Loucy (cell line): ENCODE measurements at regions not wholly inside any gene's neighbourhood (a gene's known extent, or its start where the extent isn't known, plus 50 kb on each side); places are given as distances from the start of the nearest gene placed in this dataset.

Experiments
- H2AFZ ChIP-seq: fragments of 200-600 bp; sonication (generic); 2 replicates; pipeline ENCODE4 v1.6.0; 2016; ENCODE audit warnings: antibody characterized with exemption, mild to moderate bottlenecking, low read length, moderate library complexity
- H3F3A ChIP-seq: fragments of 200-600 bp; 2 replicates; pipeline ENCODE4 v1.6.0; 2016; ENCODE audit warnings: antibody characterized with exemption, low read depth, mild to moderate bottlenecking
- H3K27me3 ChIP-seq: fragments of 200-600 bp; sonication (generic); 2 replicates; pipeline ENCODE4 v1.6.1; 2014; ENCODE audit warnings: low read length, mild to moderate bottlenecking; ENCODE audit not compliant: insufficient read depth, poor library complexity, severe bottlenecking
- H3K36me3 ChIP-seq: fragments of 200-600 bp; sonication (generic); 2 replicates; pipeline ENCODE4 v1.6.1; 2016; ENCODE audit warnings: low read length; ENCODE audit not compliant: insufficient read depth
- H3K4me1 ChIP-seq: fragments of 200-600 bp; sonication (generic); 2 replicates; pipeline ENCODE4 v1.5.1; 2014; ENCODE audit warnings: low read length, mild to moderate bottlenecking; ENCODE audit not compliant: insufficient read depth, poor library complexity, severe bottlenecking
- H3K4me2 ChIP-seq: fragments of 200-600 bp; sonication (generic); 2 replicates; pipeline ENCODE4 v1.6.0; 2014; ENCODE audit warnings: antibody characterized with exemption, low read length, low read depth, mild to moderate bottlenecking; ENCODE audit not compliant: poor library complexity, severe bottlenecking
- H3K4me3 ChIP-seq: fragments of 200-600 bp; sonication (generic); 2 replicates; pipeline ENCODE4 v1.5.1; 2014; ENCODE audit warnings: low read length, mild to moderate bottlenecking, mixed read lengths; ENCODE audit not compliant: poor library complexity, severe bottlenecking
- H3K79me2 ChIP-seq: fragments of 200-600 bp; sonication (generic); 2 replicates; pipeline ENCODE4 v1.6.1; 2014; ENCODE audit warnings: low read length; ENCODE audit not compliant: insufficient read depth
- H3K9ac ChIP-seq: fragments of 200-600 bp; sonication (generic); 2 replicates; pipeline ENCODE4 v1.6.0; 2014; ENCODE audit warnings: mild to moderate bottlenecking, low read depth, low read length, moderate library complexity; ENCODE audit not compliant: poor library complexity, severe bottlenecking
- H3K9me2 ChIP-seq: fragments of 200-600 bp; sonication (generic); replicated peaks from 2 replicates; pipeline ENCODE4 v1.6.1; 2016; ENCODE audit warnings: low read depth, low read length, mixed read lengths
- H3K9me3 ChIP-seq: fragments of 200-600 bp; sonication (generic); 2 replicates; pipeline ENCODE4 v1.6.1; 2014; ENCODE audit warnings: mild to moderate bottlenecking, antibody characterized with exemption, low read length, low read depth; ENCODE audit not compliant: insufficient read depth
- H4K20me1 ChIP-seq: fragments of 200-600 bp; sonication (generic); 2 replicates; pipeline ENCODE4 v1.6.0; 2014; ENCODE audit warnings: antibody characterized with exemption, low read length, mild to moderate bottlenecking; ENCODE audit not compliant: insufficient read depth, poor library complexity, severe bottlenecking
- CTCF ChIP-seq: fragments of 200-600 bp; sonication (generic); conservative IDR thresholded peaks from 2 replicates; pipeline ENCODE4 v1.5.1; 2014; ENCODE audit warnings: mild to moderate bottlenecking, antibody characterized with exemption, low read length
- EZH2phosphoT487 ChIP-seq: fragments of 200-600 bp; IDR thresholded peaks from 2 replicates; pipeline ENCODE4 v1.6.1; 2018; ENCODE audit warnings: antibody characterized with exemption, mild to moderate bottlenecking, moderate library complexity, borderline replicate concordance

GRCh38 chr3:188099907-188100306, 54.0 kb upstream of the LPP start:
- no peaks in the 10 kb centered on the region for H3F3A ChIP-seq
- H2AFZ ChIP-seq = no peak overlapping the region
- H3K79me2 ChIP-seq = no peaks in the 10 kb centered on the region
- H4K20me1 ChIP-seq = no peaks in the 10 kb centered on the region
- H3K9me2 ChIP-seq = no peaks in the 10 kb centered on the region
- no peaks in the 10 kb centered on the region for H3K36me3 ChIP-seq
- no peaks in the 10 kb centered on the region for H3K4me1 ChIP-seq
- no peak overlapping the region for H3K9ac ChIP-seq
- H3K9me3 ChIP-seq = no peaks in the 10 kb centered on the region
- TF ChIP-seq EZH2phosphoT487 (no peak), CTCF (no peak)
- no peak overlapping the region for H3K4me3 ChIP-seq
- no peak overlapping the region for H3K4me2 ChIP-seq
- H3K27me3 ChIP-seq = no peaks in the 10 kb centered on the region

GRCh38 chr3:188102861-188103547, 51.0 kb upstream of the LPP start:
- Histone ChIP-seq H3K27me3 (no peaks in the 10 kb centered on the region), H3K9me3 (no peaks in the 10 kb centered on the region), H3K9ac (no peak overlapping the region), H3K4me2 (no peak overlapping the region), H3K9me2 (no peaks in the 10 kb centered on the region), H4K20me1 (no peaks in the 10 kb centered on the region), H3K4me3 (no peak overlapping the region), H3K36me3 (no peaks in the 10 kb centered on the region), H2AFZ (no peak overlapping the region), H3K4me1 (no peaks in the 10 kb centered on the region), H3F3A (no peaks in the 10 kb centered on the region), H3K79me2 (no peaks in the 10 kb centered on the region)
- no peak for TF ChIP-seq EZH2phosphoT487
- TF ChIP-seq CTCF = no peak

GRCh38 chr3:188104050-188104449, 49.9 kb upstream of the LPP start:
- Histone ChIP-seq H3K27me3 (no peaks in the 10 kb centered on the region), H3K36me3 (no peaks in the 10 kb centered on the region), H2AFZ (no peak overlapping the region), H3K4me2 (no peak overlapping the region), H4K20me1 (no peaks in the 10 kb centered on the region), H3K4me1 (peaks cover 6% of the 10 kb centered on the region), H3F3A (no peaks in the 10 kb centered on the region), H3K9me3 (no peaks in the 10 kb centered on the region), H3K9me2 (no peaks in the 10 kb centered on the region), H3K79me2 (no peaks in the 10 kb centered on the region), H3K4me3 (no peak overlapping the region), H3K9ac (no peak overlapping the region)
- TF ChIP-seq EZH2phosphoT487 (no peak), CTCF (no peak)
